H1 (cell line): ENCODE measurements at regions not wholly inside any gene's neighbourhood (a gene's known extent, or its start where the extent isn't known, plus 50 kb on each side); places are given as distances from the start of the nearest gene placed in this dataset.

Experiments used
- CTCF ChIA-PET: fragments of 300-600 bp; sonication (Branson Sonifier 250); formaldehyde crosslinking; loops from one replicate; lab custom pipeline; 2021; ENCODE audit not compliant: partially characterized antibody; lab: Charles Lee
- POLR2A ChIA-PET: fragments of 300-600 bp; sonication (Branson Sonifier 250); formaldehyde crosslinking; loops from one replicate; lab custom pipeline; 2021; ENCODE audit warnings: inconsistent platforms; ENCODE audit not compliant: partially characterized antibody; lab: Charles Lee
- DNase-seq, 2 experiments: peaks; one replicate each; pipeline versions ENCODE4 v3.0.0 to v3.0.0-alpha.2; 2010 to 2022; ENCODE audit warnings: low spot score in 2 of 2, low read depth in 1 of 2, mixed read lengths in 1 of 2
- FAIRE-seq: peaks from 2 replicates; lab custom pipeline; 2011; peaks lifted over from hg19 to GRCh38; lab: Jason Lieb, UNC
- H2AFZ ChIP-seq: 2 replicates; pipeline ENCODE4 v1.8.1; 2012; ENCODE audit warnings: low read length, inconsistent platforms
- H2AK5ac ChIP-seq: 2 replicates; pipeline ENCODE4 v1.6.1; 2013; ENCODE audit warnings: low read depth, low read length
- H2BK120ac ChIP-seq: replicated peaks from 2 replicates; pipeline ENCODE3; 2013; ENCODE audit warnings: low read depth, low read length, inconsistent platforms
- H2BK12ac ChIP-seq: 2 replicates; pipeline ENCODE4 v1.6.1; 2013; ENCODE audit warnings: low read depth, low read length
- H2BK15ac ChIP-seq: 2 replicates; pipeline ENCODE4 v1.6.1; 2013; ENCODE audit warnings: low read length
- H2BK20ac ChIP-seq: 2 replicates; pipeline ENCODE4 v1.6.1; 2013; ENCODE audit warnings: low read length
- H2BK5ac ChIP-seq: 2 replicates; pipeline ENCODE4 v1.6.1; 2013; ENCODE audit warnings: low read depth, low read length
- H3K14ac ChIP-seq: 2 replicates; pipeline ENCODE4 v1.6.1; 2013; ENCODE audit warnings: inconsistent platforms; ENCODE audit not compliant: insufficient read length
- H3K18ac ChIP-seq: 2 replicates; pipeline ENCODE4 v1.6.1; 2013; ENCODE audit warnings: low read length; ENCODE audit errors: extremely low read depth
- H3K23ac ChIP-seq: 2 replicates; pipeline ENCODE4 v1.6.1; 2013; ENCODE audit warnings: inconsistent platforms; ENCODE audit not compliant: insufficient read length
- H3K23me2 ChIP-seq: 2 replicates; pipeline ENCODE4 v1.6.1; 2013; ENCODE audit warnings: low read depth, low read length
- H3K27ac ChIP-seq: 2 replicates; pipeline ENCODE4 v1.6.1; 2011; ENCODE audit warnings: low read depth, low read length, inconsistent platforms
- H3K27me3 ChIP-seq, 4 experiments: replicated peaks in 1 of 4; 1 replicate in 1 of 4; 2 replicates in 3 of 4; pipeline versions ENCODE4 v1.6.1 to v1.8.1; 2011 to 2013; ENCODE audit warnings: low read length in 3 of 4, mild to moderate bottlenecking in 3 of 4, inconsistent platforms in 2 of 4, mixed read lengths in 2 of 4, moderate library complexity in 1 of 4; ENCODE audit not compliant: control insufficient read depth in 3 of 4, insufficient read depth in 3 of 4; ENCODE audit errors: extremely low read depth in 1 of 4
- H3K36me3 ChIP-seq, 4 experiments: 2 replicates each; pipeline versions ENCODE4 v1.6.1 to v1.8.1; 2011 to 2013; ENCODE audit warnings: mild to moderate bottlenecking in 4 of 4, low read length in 3 of 4, moderate library complexity in 2 of 4, control low read depth in 1 of 4, inconsistent platforms in 1 of 4; ENCODE audit not compliant: insufficient read depth in 4 of 4, control insufficient read depth in 2 of 4
- H3K4ac ChIP-seq: replicated peaks from 2 replicates; pipeline ENCODE3; 2013; ENCODE audit warnings: low read length, low read depth, mixed read lengths, inconsistent platforms; ENCODE audit not compliant: insufficient read length
- H3K4me1 ChIP-seq, 4 experiments: replicated peaks in 1 of 4; 1 replicate in 1 of 4; 2 replicates in 3 of 4; pipeline versions ENCODE4 v1.6.1 to v1.8.1; 2011 to 2013; ENCODE audit warnings: low read length in 3 of 4, inconsistent platforms in 2 of 4, mixed read lengths in 1 of 4; ENCODE audit not compliant: insufficient read depth in 4 of 4, control insufficient read depth in 3 of 4
- H3K4me2 ChIP-seq, 2 experiments: 2 replicates each; pipeline versions ENCODE4 v1.6.1 to v1.8.1; 2011 to 2013; ENCODE audit warnings: low read depth in 2 of 2, low read length in 2 of 2, control low read depth in 1 of 2, inconsistent platforms in 1 of 2, mild to moderate bottlenecking in 1 of 2; ENCODE audit not compliant: insufficient read depth in 1 of 2
- H3K4me3 ChIP-seq, 4 experiments: fragments of 200-600, 300-600 bp in 1 of 4; sonication (generic), shearing (Covaris generic), sonication (Bioruptor Twin) in 1 of 4; 2 replicates each; pipeline versions ENCODE4 v1.5.1 to v1.8.1; 2011 to 2016; ENCODE audit warnings: low read length in 4 of 4, low read depth in 3 of 4, control low read depth in 2 of 4, inconsistent platforms in 2 of 4, mild to moderate bottlenecking in 2 of 4, mixed read lengths in 1 of 4, moderate library complexity in 1 of 4; ENCODE audit not compliant: insufficient read depth in 2 of 4; ENCODE audit errors: extremely low read depth in 1 of 4
- H3K56ac ChIP-seq: replicated peaks from 2 replicates; pipeline ENCODE3; 2013; ENCODE audit warnings: low read depth, mild to moderate bottlenecking, mixed read lengths, low read length, inconsistent platforms; ENCODE audit not compliant: insufficient read length
- H3K79me1 ChIP-seq: 2 replicates; pipeline ENCODE4 v1.6.1; 2013; ENCODE audit warnings: low read depth, low read length, control low read depth
- H3K79me2 ChIP-seq, 2 experiments: 2 replicates each; pipeline versions ENCODE4 v1.6.1 to v1.8.1; 2012 to 2013; ENCODE audit warnings: low read length in 2 of 2, mild to moderate bottlenecking in 2 of 2, inconsistent platforms in 1 of 2; ENCODE audit not compliant: insufficient read depth in 2 of 2, control insufficient read depth in 1 of 2
- H3K9ac ChIP-seq, 4 experiments: replicated peaks in 1 of 4; 1 replicate in 1 of 4; 2 replicates in 3 of 4; pipeline versions ENCODE4 v1.6.1 to v1.8.1; 2011 to 2013; ENCODE audit warnings: low read depth in 3 of 4, low read length in 3 of 4, control low read depth in 2 of 4, mild to moderate bottlenecking in 2 of 4, moderate library complexity in 2 of 4, inconsistent platforms in 1 of 4; ENCODE audit errors: extremely low read depth in 1 of 4
- H3K9me3 ChIP-seq, 2 experiments: 2 replicates each; pipeline versions ENCODE4 v1.6.1 to v1.8.1; 2012 to 2013; ENCODE audit warnings: mild to moderate bottlenecking in 2 of 2, moderate library complexity in 2 of 2, control low read depth in 1 of 2, inconsistent platforms in 1 of 2, low read depth in 1 of 2, low read length in 1 of 2, mixed read lengths in 1 of 2; ENCODE audit not compliant: insufficient read depth in 2 of 2
- H4K20me1 ChIP-seq, 2 experiments: replicated peaks in 1 of 2; 2 replicates each; pipeline versions ENCODE3 to v1.8.1; 2011 to 2013; ENCODE audit warnings: inconsistent platforms in 2 of 2, low read length in 2 of 2, mild to moderate bottlenecking in 1 of 2; ENCODE audit not compliant: insufficient read depth in 2 of 2, control insufficient read depth in 1 of 2
- H4K5ac ChIP-seq: 2 replicates; pipeline ENCODE4 v1.6.1; 2013; ENCODE audit warnings: low read length, low read depth, mixed read lengths, inconsistent platforms; ENCODE audit not compliant: insufficient read length
- H4K8ac ChIP-seq: 2 replicates; pipeline ENCODE4 v1.8.0; 2013; ENCODE audit warnings: mild to moderate bottlenecking, moderate library complexity, low read length, inconsistent platforms; ENCODE audit not compliant: insufficient read depth; ENCODE audit errors: extremely low read depth
- H4K91ac ChIP-seq: replicated peaks from 2 replicates; pipeline ENCODE3; 2013; ENCODE audit warnings: low read length, mixed read lengths, inconsistent platforms; ENCODE audit not compliant: insufficient read length
- BRCA1 ChIP-seq: IDR thresholded peaks from 2 replicates; pipeline ENCODE4 v1.6.1; 2012; ENCODE audit warnings: low read depth, low read length, improper control_type of control experiment
- CREB1 ChIP-seq: IDR thresholded peaks from 2 replicates; pipeline ENCODE4 v1.6.1; 2012; ENCODE audit warnings: inconsistent platforms
- JUND ChIP-seq: IDR thresholded peaks from 2 replicates; pipeline ENCODE4 v1.6.1; 2011; ENCODE audit warnings: mild to moderate bottlenecking, improper control_type of control experiment, low read length
- POU5F1 ChIP-seq: IDR thresholded peaks from 2 replicates; pipeline ENCODE4 v1.6.1; 2011; ENCODE audit warnings: low read depth, mild to moderate bottlenecking, low read length, moderate library complexity
- SUZ12 ChIP-seq: fragments of 200-600 bp; sonication (generic); IDR thresholded peaks from 2 replicates; pipeline ENCODE4 v1.6.1; 2012; ENCODE audit warnings: mild to moderate bottlenecking, inconsistent platforms, low read length, moderate library complexity, mixed read lengths
- TCF12 ChIP-seq: IDR thresholded peaks from 2 replicates; pipeline ENCODE4 v1.6.1; 2011; ENCODE audit warnings: low read depth, mild to moderate bottlenecking, low read length
- WGBS, 2 experiments: shearing (Covaris generic) in 1 of 2; methylation state at CpG; one replicate each; pipeline versions ENCODE4 v1.1.6 to v1.1.7; 2013 to 2015; ENCODE audit warnings: low lambda C conversion rate in 2 of 2, mixed read lengths in 2 of 2, inconsistent platforms in 1 of 2, low coverage in 1 of 2, missing lambda C conversion rate in 1 of 2; ENCODE audit not compliant: insufficient replicate concordance in 2 of 2, insufficient coverage in 1 of 2, insufficient read length in 1 of 2; ENCODE audit errors: extremely low coverage in 1 of 2, missing lambda C conversion rate in 1 of 2; 5-methylcytosine and 5-hydroxymethylcytosine counted together
- TF ChIP-seq, protein P1 (sequence below), 3 experiments: IDR thresholded peaks; 1 replicate in 2 of 3; 2 replicates in 1 of 3; pipeline versions ENCODE4 v1.5.1 to v1.6.1; 2011; ENCODE audit warnings: low read length in 3 of 3, mild to moderate bottlenecking in 3 of 3, inconsistent platforms in 2 of 3, low read depth in 1 of 3, moderate library complexity in 1 of 3; ENCODE audit not compliant: insufficient read depth in 1 of 3; ENCODE audit errors: control extremely low read depth in 1 of 3

DNA sequence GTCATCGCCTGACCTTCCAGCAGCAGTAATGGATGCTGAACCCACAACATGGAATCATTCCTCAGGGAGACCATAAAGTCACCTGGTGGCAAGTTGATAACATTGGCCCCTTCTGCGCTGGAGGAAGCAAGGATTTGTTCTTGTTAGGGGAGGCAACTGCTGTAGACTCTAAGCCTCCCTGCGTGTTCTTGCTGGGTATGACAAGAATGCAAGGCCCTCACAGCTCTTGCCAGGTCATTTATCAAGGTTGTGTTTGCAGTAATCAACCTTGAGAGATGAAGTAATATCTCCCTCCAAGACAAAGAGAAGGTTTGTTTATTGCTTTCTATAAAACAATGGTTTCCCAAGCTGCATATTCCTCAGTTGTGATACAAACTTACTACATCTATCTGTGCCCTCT, 80.9 kb downstream of the PERP start:
- H2AK5ac ChIP-seq = no peak overlapping the region
- no peak overlapping the region for H3K14ac ChIP-seq
- H3K27ac ChIP-seq = no peak overlapping the region
- WGBS, 2 experiments = 82% methylated on average over 3 of the region's 3 CpGs; no CpG with 5 or more reads in 1 of the 2 experiments
- no peak overlapping the region for H2BK12ac ChIP-seq
- H2AFZ ChIP-seq = no peak overlapping the region
- no peaks in the 10 kb centered on the region for H3K23me2 ChIP-seq
- H2BK120ac ChIP-seq = no peak overlapping the region
- no peak overlapping the region for H4K8ac ChIP-seq
- H3K9me3 ChIP-seq = no peaks in the 10 kb centered on the region
- H2BK15ac ChIP-seq = no peak overlapping the region
- H3K4me2 ChIP-seq = no peak overlapping the region
- no peaks in the 10 kb centered on the region for H3K4me1 ChIP-seq
- H4K20me1 ChIP-seq = no peaks in the 10 kb centered on the region
- no peaks in the 10 kb centered on the region for H3K36me3 ChIP-seq
- DNase-seq (no peak), FAIRE-seq (no peak)
- no peak overlapping the region for H2BK20ac ChIP-seq
- POLR2A ChIA-PET = no interaction called here
- H3K9ac ChIP-seq = no peak overlapping the region
- no peak overlapping the region for H3K56ac ChIP-seq
- H4K5ac ChIP-seq = no peak overlapping the region
- no peak overlapping the region for H2BK5ac ChIP-seq
- H3K23ac ChIP-seq = no peak overlapping the region
- no peaks in the 10 kb centered on the region for H3K79me2 ChIP-seq
- TF ChIP-seq POU5F1 (no peak), JUND (no peak), BRCA1 (no peak), SUZ12 (no peak), CREB1 (no peak), TCF12 (no peak)
- TF ChIP-seq, protein P1, sequence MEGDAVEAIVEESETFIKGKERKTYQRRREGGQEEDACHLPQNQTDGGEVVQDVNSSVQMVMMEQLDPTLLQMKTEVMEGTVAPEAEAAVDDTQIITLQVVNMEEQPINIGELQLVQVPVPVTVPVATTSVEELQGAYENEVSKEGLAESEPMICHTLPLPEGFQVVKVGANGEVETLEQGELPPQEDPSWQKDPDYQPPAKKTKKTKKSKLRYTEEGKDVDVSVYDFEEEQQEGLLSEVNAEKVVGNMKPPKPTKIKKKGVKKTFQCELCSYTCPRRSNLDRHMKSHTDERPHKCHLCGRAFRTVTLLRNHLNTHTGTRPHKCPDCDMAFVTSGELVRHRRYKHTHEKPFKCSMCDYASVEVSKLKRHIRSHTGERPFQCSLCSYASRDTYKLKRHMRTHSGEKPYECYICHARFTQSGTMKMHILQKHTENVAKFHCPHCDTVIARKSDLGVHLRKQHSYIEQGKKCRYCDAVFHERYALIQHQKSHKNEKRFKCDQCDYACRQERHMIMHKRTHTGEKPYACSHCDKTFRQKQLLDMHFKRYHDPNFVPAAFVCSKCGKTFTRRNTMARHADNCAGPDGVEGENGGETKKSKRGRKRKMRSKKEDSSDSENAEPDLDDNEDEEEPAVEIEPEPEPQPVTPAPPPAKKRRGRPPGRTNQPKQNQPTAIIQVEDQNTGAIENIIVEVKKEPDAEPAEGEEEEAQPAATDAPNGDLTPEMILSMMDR (IDR thresholded peaks at IDR 0.05; ENCODE audit: control extremely low read depth in 1 of 3, insufficient read depth in 1 of 3, low read depth in 1 of 3, low read length in 3 of 3) = no peak
- H3K4me3 ChIP-seq = no peak overlapping the region
- CTCF ChIA-PET = interaction anchor here (1.0 to 1.6 kb wide), 4 partner anchors 13 to 79 kb away, joined by 3 to 4 read pairs (median 3); no protein-coding TSS in a partner anchor
- H3K4ac ChIP-seq = no peak overlapping the region
- no peak overlapping the region for H3K18ac ChIP-seq
- no peaks in the 10 kb centered on the region for H3K27me3 ChIP-seq
- no peaks in the 10 kb centered on the region for H3K79me1 ChIP-seq
- H4K91ac ChIP-seq = no peak overlapping the region
